WTC11 (cell line): ENCODE measurements at regions not wholly inside any gene's neighbourhood (a gene's known extent, or its start where the extent isn't known, plus 50 kb on each side); places are given as distances from the start of the nearest gene placed in this dataset.

Experiments used
- JUN ChIP-seq: sonication (generic); formaldehyde crosslinking; IDR thresholded peaks from 2 replicates; pipeline ENCODE4 v1.8.0; 2023; ENCODE audit warnings: mild to moderate bottlenecking, missing genetic modification reagents
- RELA ChIP-seq: sonication (generic); formaldehyde crosslinking; IDR thresholded peaks from 2 replicates; pipeline ENCODE4 v1.8.1; 2022; ENCODE audit warnings: missing genetic modification reagents, mild to moderate bottlenecking, borderline replicate concordance

DNA sequence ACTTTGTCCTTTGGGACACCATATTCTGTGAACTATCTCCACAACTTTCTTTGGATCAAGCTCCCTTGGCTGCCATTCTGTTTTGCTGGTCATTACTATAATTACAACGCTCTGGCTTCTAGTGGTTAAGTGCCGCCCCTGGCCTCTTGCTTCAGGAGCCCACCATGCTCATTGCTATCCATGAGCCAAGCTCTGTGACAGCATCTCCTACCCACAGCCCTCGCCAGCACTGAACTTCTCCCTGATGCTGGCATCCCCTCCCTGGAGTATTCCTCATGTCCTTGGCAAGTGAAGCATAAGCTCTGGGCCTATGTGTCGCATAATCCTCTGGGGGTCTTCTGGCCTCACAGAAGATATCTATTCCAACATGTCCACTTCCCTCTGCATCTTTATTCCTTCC lies 60.6 kb upstream of the DHX40 start:
- TF ChIP-seq JUN (CRISPR knock-in tag) (no peak), RELA (no peak)
